Cardiac septum (tissue), 1 donor: ENCODE measurements at regions not wholly inside any gene's neighbourhood (a gene's known extent, or its start where the extent isn't known, plus 50 kb on each side); places are given as distances from the start of the nearest gene placed in this dataset.
"Not testable (repeated sequence)": the region's sequence is repeated elsewhere in the genome, so short reads cannot be mapped to it uniquely, and the experiment has no call there.

Source experiments
- DNase-seq: peaks from one replicate; pipeline ENCODE4 v3.0.0-alpha.2; 2020; ENCODE audit warnings: low spot score
- intact Hi-C: fragments of 100-400 bp; cut with DNase I; formaldehyde crosslinking; loops from one replicate; pipeline ENCODE4 v1.14.0; 2022
- donor health status: DM: no; HTN: no; CAD: no.

- intact Hi-C loops, result not testable (repeated sequence)
- DNase-seq, result peak; percentile 27
Measured at GRCh38 chr1:149228672-149229585, 125.6 kb upstream of the NBPF9 start.

GRCh38 chr1:149229813-149230212 is 126.5 kb upstream of the NBPF9 start:
- DNase-seq, result peak; percentile 43
- intact Hi-C loops, result not testable (repeated sequence)

DNA sequence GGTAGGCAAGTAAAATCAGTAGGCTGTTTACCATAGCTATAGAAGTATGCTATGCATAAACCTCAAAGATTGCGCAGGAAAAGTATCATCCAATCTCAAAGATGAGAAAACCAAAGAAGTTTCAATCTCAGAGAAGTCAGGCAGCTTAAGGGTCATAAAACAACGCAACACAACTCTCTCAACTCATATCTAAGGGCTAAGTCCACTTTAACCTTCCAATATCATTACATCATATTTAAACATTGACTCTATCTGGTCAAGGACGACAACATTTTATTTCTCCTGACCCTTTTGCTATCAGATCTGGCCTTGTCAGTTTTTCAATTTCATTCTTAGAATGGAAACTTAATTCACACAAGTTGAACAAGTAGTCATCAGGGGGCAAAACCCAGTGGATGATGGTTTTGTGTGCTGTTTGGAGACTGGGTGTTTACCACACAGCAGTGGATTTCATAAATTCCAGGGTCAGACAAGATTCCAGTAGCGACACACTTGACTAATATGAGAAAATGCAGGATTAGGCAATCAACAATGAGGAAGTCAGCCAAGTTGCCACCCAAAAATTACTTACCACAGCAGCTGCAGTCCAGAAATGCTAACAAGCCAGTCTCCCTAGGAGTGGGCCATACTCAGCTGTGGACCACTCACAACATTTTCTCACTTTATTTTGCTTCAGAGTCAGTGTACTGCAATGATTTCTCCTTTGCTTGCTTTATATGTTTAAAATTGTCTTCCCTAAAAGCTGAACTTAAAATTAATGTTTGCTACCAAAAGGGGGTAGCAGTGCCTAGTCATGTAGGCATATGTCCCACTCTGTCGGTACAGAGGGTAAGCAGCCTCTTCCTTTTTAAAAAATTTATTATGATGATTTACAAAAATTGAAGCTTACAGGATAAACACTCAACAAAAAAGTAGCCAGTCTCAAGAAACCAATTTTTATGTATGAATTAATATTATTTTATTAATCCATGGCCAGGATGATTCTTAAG is 131.9 kb upstream of the NBPF9 start:
- intact Hi-C loops, DNase-seq: not testable (repeated sequence)

GRCh38 chr1:149237515-149237914 is 134.2 kb upstream of the NBPF9 start:
- intact Hi-C loops, result not testable (repeated sequence)

GRCh38 chr1:149239897-149240508 is 136.7 kb upstream of the NBPF9 start:
- intact Hi-C loops, DNase-seq: not testable (repeated sequence)

More at GRCh38 chr1:149237515-149237914, 134.2 kb upstream of the NBPF9 start:
- DNase-seq, result not testable (repeated sequence)

- peak; percentile 77 for DNase-seq
Measured at GRCh38 chr1:149240530-149240929, 137.2 kb upstream of the NBPF9 start.

DNA sequence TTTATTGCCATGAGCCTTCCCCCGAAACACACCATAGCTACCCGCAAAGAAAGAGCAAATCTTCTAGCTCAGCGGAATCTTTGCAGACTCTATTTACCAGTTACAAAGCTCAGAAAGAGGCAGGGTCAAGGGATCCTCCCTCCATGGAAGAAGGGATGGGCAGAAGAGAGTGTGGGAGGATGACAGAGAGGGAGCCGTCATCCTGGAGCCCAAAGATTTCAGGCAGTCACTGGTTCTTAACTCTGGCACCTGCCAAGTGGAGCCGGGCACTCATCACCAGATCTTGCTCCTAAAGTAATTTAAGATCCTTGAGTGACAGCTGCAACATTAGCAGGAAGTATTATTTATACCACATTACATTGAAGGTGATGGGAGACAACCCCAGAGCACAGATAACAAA is 137.9 kb upstream of the NBPF9 start:
- DNase-seq, intact Hi-C loops: not testable (repeated sequence)

More at GRCh38 chr1:149240530-149240929, 137.2 kb upstream of the NBPF9 start:
- intact Hi-C loops, result not testable (repeated sequence)

DNA sequence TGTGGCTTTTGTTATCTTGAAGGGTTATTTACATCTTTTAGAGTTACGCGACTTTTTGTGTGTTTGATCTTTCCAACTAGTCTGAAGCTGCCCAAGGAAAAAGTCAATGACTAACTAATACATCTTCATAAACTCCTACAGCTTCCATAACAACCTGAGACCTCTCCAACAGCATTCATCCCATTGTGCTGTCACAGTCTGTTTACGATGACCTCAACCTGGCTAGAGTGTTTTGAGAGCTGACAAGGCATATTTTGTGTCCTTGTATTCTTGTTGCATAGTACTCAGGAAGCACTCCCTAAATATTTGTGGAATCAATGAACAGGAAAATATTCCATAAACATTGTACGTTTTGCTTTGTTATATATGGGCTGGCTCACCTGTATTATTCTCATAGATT is 140.2 kb upstream of the NBPF9 start:
- intact Hi-C loops, DNase-seq: not testable (repeated sequence)

GRCh38 chr1:149244621-149245020 is 141.3 kb upstream of the NBPF9 start:
- intact Hi-C loops, result not testable (repeated sequence)

DNA sequence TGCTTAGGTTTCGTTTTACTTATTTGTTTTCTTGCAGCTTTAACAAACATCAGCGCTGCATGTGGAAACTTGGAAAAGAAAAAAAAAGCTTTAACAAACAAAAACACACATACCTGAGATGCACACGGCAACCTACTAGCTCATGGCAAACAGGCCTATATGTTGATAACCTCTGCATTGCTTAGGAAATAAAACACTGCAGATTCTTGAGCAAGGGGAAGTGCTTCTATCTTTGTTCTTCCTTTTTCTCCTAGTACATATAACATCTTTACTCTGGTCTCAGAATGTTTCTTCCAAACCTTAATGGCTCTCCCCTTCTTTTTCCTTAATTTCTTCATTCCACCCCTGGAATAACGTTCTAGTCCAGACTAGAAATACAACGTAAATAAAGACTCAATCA is 142.9 kb upstream of the NBPF9 start:
- intact Hi-C loops, DNase-seq: not testable (repeated sequence)

More at GRCh38 chr1:149244621-149245020, 141.3 kb upstream of the NBPF9 start:
- DNase-seq, result not testable (repeated sequence)

DNA sequence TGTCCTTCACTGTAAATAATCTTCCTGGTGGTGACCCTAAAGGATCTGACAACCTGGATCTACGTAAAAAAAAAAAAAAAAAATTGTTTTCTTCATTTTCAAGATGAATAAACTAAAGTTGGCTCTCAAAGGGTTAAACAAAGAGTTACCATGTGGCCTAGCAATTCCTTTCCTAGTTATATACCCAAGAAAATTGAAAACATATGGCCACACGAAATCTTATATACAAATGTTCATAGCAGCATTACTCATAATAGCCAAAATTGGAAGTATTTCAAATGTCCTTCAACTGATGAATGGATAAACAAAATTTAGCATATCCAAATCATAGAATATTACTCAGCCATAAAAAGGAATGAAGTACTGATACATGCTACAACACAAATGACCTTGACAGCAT is 145.3 kb upstream of the NBPF9 start:
- intact Hi-C loops, result not testable (repeated sequence)

DNA sequence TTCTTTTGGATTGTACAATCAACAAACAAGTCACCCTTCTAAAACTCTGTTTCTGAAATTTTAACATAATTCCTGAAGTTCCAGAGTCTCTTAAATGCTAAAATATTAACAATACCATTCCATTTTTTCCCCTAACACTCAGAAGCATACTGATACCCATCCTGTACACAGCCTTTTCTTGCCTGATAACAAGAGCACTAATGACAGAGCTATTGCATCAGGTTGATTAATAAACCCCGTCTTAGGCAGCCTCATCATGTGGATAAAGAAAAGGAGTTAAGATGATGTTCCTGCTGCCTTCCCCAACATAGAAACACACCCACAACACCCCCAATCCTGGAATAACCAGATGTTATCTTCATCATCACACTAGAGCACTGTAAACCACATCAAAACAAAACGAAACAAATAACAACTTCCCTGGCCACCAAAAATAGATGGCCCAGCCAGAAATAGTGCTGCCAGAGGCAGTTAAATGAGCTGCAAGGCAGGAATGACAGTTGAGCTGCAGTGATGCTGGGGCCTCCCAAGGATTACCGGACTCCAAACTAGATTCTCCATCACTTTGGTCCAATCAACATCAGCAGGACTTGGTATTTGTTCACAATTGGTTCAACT is 146.6 kb upstream of the NBPF9 start:
- intact Hi-C loops, result not testable (repeated sequence)
- peak; percentile 7 for DNase-seq

More for the DNA sequence above, 145.3 kb upstream of the NBPF9 start:
- DNase-seq, result not testable (repeated sequence)

- intact Hi-C loops, DNase-seq: not testable (repeated sequence)
Measured at GRCh38 chr1:149254894-149255847, 151.8 kb upstream of the NBPF9 start.

DNA sequence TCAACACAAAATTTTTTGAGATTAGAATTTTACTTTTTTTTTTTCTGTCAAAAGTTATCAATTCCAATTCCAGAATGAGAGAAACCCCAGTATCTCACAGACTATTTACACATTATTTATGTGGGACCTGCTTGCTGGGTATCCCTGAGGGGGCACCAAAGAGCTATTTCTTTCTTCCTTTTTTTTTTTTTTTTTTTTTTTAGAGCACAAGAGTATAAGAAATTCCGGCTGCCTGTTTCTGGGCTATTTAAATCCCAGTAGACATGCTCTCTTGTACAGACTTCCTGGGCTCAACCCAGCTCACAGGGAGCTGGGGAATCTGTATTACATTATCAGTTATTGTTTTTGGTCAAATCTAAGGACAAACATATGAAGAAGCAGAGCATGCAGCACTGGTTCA is 156.9 kb upstream of the NBPF9 start:
- intact Hi-C loops, DNase-seq: not testable (repeated sequence)

GRCh38 chr1:149260736-149261340 is 157.5 kb upstream of the NBPF9 start:
- DNase-seq, intact Hi-C loops: not testable (repeated sequence)

GRCh38 chr1:149267287-149267686 is 163.9 kb upstream of the NBPF9 start:
- DNase-seq, intact Hi-C loops: not testable (repeated sequence)

- intact Hi-C loops, result not testable (repeated sequence)
Measured at GRCh38 chr1:149269001-149269702, 165.8 kb upstream of the NBPF9 start.

More at GRCh38 chr1:149269001-149269702, 165.8 kb upstream of the NBPF9 start:
- not testable (repeated sequence) for DNase-seq
